ENCODE measurements at regions not wholly inside any gene's neighbourhood (a gene's known extent, or its start where the extent isn't known, plus 50 kb on each side); places are given as distances from the start of the nearest gene placed in this dataset.

DNA sequence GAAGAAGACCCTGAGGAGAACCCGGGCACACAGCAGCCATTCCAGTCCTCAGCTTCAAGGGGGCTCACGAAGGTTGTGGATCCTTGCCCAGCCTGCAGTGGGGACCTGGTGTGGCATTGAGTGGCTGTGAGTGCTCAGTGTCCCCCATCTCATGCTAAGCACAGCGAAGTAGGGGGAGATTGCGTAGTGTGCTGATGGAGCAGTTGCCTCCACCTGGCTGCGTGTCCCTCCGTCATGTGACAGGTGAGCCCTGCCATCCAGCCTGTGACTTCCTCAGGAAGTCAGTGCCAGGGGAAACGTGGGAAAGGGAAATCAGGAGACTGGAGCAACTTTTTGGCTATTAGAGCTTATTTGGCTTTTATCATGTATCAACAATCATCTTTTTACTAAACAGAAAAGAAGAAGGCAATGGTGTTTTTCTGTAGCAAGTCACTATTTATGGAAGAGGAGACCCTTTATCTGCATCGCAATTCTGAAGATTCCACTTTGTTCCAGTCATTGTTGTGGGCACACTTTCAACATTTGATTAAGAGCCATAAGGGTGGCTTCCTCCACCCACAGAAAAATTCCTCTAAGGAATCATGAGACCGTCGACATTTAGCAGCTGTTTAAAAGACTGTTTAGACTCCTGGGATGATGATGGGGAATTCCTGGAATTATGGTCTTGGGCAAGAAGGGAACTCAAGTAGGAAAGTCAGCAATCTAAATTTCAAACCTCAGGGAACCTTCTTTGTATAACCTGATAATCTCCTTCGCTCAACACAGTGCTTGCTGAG lies 126.8 kb upstream of the SPATA13 start:
- H2BK120ac ChIP-seq (ENCODE audit: low read depth, low read length, poor library complexity, severe bottlenecking): no peak overlapping the region
- no peak overlapping the region for H3K56ac ChIP-seq (ENCODE audit: insufficient read length, low read depth, low read length)
- no peak overlapping the region for H4K5ac ChIP-seq (ENCODE audit: insufficient read length, low read depth, low read length)
- H2BK12ac ChIP-seq (ENCODE audit: insufficient read length, low read depth, low read length): no peak overlapping the region
- no peak overlapping the region for H3K27ac ChIP-seq (ENCODE audit: insufficient read length, low read depth, low read length)
- Mint-ChIP-seq H3K9me3 (peaks cover 0 to 3% of the 10 kb centered on the region in 2 experiments; a peak in 2 of 5 replicates), H3K4me3 (no peak overlapping the region), H3K27me3 (ENCODE audit: low read depth) (peaks cover 23% of the 10 kb centered on the region), H3K4me1 (peaks cover 6% of the 10 kb centered on the region in 2 experiments), H3K27ac (no peak overlapping the region), H3K36me3 (ENCODE audit: insufficient read depth in 1 of 3, low read depth in 3 of 3) (no peaks in the 10 kb centered on the region)
- H3K4me2 ChIP-seq (ENCODE audit: insufficient read depth, insufficient read length, low read length): no peak overlapping the region
- H3K14ac ChIP-seq (ENCODE audit: insufficient read depth, low read length): no peak overlapping the region
- no peaks in the 10 kb centered on the region for H3K27me3 ChIP-seq (ENCODE audit: insufficient read depth, low read length)
- no peak overlapping the region for H2AFZ ChIP-seq (ENCODE audit: low read length)
- no peak for DNase-seq
- WGBS (ENCODE audit: extremely low coverage, insufficient read length, low lambda C conversion rate): no CpG with 5 or more reads among the region's 11 CpGs
- no peak overlapping the region for H3K18ac ChIP-seq (ENCODE audit: insufficient read length, low read depth, low read length)
- H3T11ph ChIP-seq (ENCODE audit: low read length): no peak overlapping the region
- no peak overlapping the region for H3K4ac ChIP-seq (ENCODE audit: low read depth, low read length)
- H3K79me1 ChIP-seq (ENCODE audit: insufficient read depth, low read depth, low read length, poor library complexity, severe bottlenecking): no peaks in the 10 kb centered on the region
- no peak overlapping the region for H3K9ac ChIP-seq (ENCODE audit: extremely low read depth, insufficient read length, low read length)
- no peak overlapping the region for H2BK5ac ChIP-seq (ENCODE audit: insufficient read length, low read length)
- H4K91ac ChIP-seq (ENCODE audit: insufficient read length, low read depth, low read length): no peak overlapping the region
- no peaks in the 10 kb centered on the region for H3K9me3 ChIP-seq (ENCODE audit: control insufficient read depth, low read depth, low read length)
- H3K79me2 ChIP-seq (ENCODE audit: insufficient read depth, low read length): no peaks in the 10 kb centered on the region
- no peaks in the 10 kb centered on the region for H4K20me1 ChIP-seq (ENCODE audit: control insufficient read depth, insufficient read depth, insufficient read length)
- H2BK20ac ChIP-seq (ENCODE audit: low read depth, low read length, poor library complexity, severe bottlenecking): no peak overlapping the region
- no peak overlapping the region for H3K23ac ChIP-seq (ENCODE audit: insufficient read length, low read depth, low read length)
- H4K8ac ChIP-seq (replicated peaks; ENCODE audit: insufficient read length, low read depth, low read length): no peak overlapping the region
- no peaks in the 10 kb centered on the region; the same call in 1 of the 2 replicates for H3K4me1 ChIP-seq (ENCODE audit: insufficient read depth, low read length)
- no peak overlapping the region for H2BK15ac ChIP-seq (ENCODE audit: low read depth, low read length)
- no peaks in the 10 kb centered on the region for H3K23me2 ChIP-seq (ENCODE audit: insufficient read length, low read depth, low read length, poor library complexity, severe bottlenecking)
- no peak overlapping the region for H2AK5ac ChIP-seq (ENCODE audit: insufficient read length, low read length)
- TF ChIP-seq, protein P1, sequence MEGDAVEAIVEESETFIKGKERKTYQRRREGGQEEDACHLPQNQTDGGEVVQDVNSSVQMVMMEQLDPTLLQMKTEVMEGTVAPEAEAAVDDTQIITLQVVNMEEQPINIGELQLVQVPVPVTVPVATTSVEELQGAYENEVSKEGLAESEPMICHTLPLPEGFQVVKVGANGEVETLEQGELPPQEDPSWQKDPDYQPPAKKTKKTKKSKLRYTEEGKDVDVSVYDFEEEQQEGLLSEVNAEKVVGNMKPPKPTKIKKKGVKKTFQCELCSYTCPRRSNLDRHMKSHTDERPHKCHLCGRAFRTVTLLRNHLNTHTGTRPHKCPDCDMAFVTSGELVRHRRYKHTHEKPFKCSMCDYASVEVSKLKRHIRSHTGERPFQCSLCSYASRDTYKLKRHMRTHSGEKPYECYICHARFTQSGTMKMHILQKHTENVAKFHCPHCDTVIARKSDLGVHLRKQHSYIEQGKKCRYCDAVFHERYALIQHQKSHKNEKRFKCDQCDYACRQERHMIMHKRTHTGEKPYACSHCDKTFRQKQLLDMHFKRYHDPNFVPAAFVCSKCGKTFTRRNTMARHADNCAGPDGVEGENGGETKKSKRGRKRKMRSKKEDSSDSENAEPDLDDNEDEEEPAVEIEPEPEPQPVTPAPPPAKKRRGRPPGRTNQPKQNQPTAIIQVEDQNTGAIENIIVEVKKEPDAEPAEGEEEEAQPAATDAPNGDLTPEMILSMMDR (conservative IDR thresholded peaks at IDR 0.05): no peak
